MCF 10A (cell line): ENCODE measurements at regions not wholly inside any gene's neighbourhood (a gene's known extent, or its start where the extent isn't known, plus 50 kb on each side); places are given as distances from the start of the nearest gene placed in this dataset.

Source experiments
- BruUV-seq: library from RNA; stranded (reverse); fragments of 400-500 nt; replicated peaks from 2 replicates; lab custom pipeline; 2021; lab: Mats Ljungman, UMichigan
- CTCF ChIA-PET: fragments of 300-600 bp; sonication (Branson Sonifier 250); formaldehyde crosslinking; extraction: SDS; loops from one replicate; lab custom pipeline; 2021; ENCODE audit warnings: antibody characterized with exemption, inconsistent platforms; lab: Yijun Ruan, JAX
- POLR2A ChIA-PET: fragments of 300-600, 350-650 bp; sonication (Branson Sonifier 250); formaldehyde crosslinking; extraction: SDS; loops from one replicate; lab custom pipeline; 2020; ENCODE audit warnings: antibody characterized with exemption, inconsistent platforms; lab: Yijun Ruan, JAX
- DNase-seq: peaks from one replicate; pipeline ENCODE4 v3.0.0-alpha.2; 2018; ENCODE audit not compliant: unreplicated experiment
- H3K27ac Mint-ChIP-seq: one replicate; pipeline ENCODE4 v1.8.0; 2022; ENCODE audit warnings: mild to moderate bottlenecking, low read depth, mixed read lengths; ENCODE audit not compliant: unreplicated experiment
- H3K27me3 Mint-ChIP-seq: one replicate; pipeline ENCODE4 v1.8.0; 2022; ENCODE audit warnings: mixed read lengths; ENCODE audit not compliant: insufficient read depth, unreplicated experiment
- H3K36me3 Mint-ChIP-seq: one replicate; pipeline ENCODE4 v1.8.0; 2022; ENCODE audit warnings: mild to moderate bottlenecking, moderate library complexity, mixed read lengths; ENCODE audit not compliant: insufficient read depth, unreplicated experiment
- H3K4me1 Mint-ChIP-seq: one replicate; pipeline ENCODE4 v1.8.0; 2022; ENCODE audit warnings: mixed read lengths; ENCODE audit not compliant: insufficient read depth, unreplicated experiment
- H3K4me3 Mint-ChIP-seq: one replicate; pipeline ENCODE4 v1.8.0; 2022; ENCODE audit warnings: mild to moderate bottlenecking, moderate library complexity, mixed read lengths; ENCODE audit not compliant: unreplicated experiment
- H3K9me3 Mint-ChIP-seq: one replicate; pipeline ENCODE4 v1.8.0; 2022; ENCODE audit warnings: mixed read lengths; ENCODE audit not compliant: unreplicated experiment
- intact Hi-C: fragments of 100-400 bp; cut with micrococcal nuclease; formaldehyde crosslinking; loops from 2 replicates; pipeline ENCODE4 v1.14.1; 2022
- TF ChIP-seq, protein P1 (sequence below): fragments of 200-600 bp; IDR thresholded peaks from one replicate; pipeline ENCODE4 v1.8.0; 2022; ENCODE audit warnings: antibody characterized with exemption, mild to moderate bottlenecking; ENCODE audit not compliant: unreplicated experiment

GRCh38 chr22:48105259-48105658 lies 1342.8 kb downstream of the TBC1D22A start:
- CTCF ChIA-PET, result no interaction called here
- peaks cover 4% of the 10 kb centered on the region for H3K36me3 Mint-ChIP-seq
- POLR2A ChIA-PET, result interaction anchor here (0.5 kb wide), 1 partner anchor 765 kb away, joined by 3 read pairs; no protein-coding TSS in a partner anchor
- DNase-seq, result no peak
- H3K4me1 Mint-ChIP-seq, result no peaks in the 10 kb centered on the region
- no peaks in the 10 kb centered on the region for H3K27me3 Mint-ChIP-seq
- H3K4me3 Mint-ChIP-seq, result no peak overlapping the region
- intact Hi-C loops, result no loop called here
- BruUV-seq, result no TSS peak
- TF ChIP-seq, protein P1, sequence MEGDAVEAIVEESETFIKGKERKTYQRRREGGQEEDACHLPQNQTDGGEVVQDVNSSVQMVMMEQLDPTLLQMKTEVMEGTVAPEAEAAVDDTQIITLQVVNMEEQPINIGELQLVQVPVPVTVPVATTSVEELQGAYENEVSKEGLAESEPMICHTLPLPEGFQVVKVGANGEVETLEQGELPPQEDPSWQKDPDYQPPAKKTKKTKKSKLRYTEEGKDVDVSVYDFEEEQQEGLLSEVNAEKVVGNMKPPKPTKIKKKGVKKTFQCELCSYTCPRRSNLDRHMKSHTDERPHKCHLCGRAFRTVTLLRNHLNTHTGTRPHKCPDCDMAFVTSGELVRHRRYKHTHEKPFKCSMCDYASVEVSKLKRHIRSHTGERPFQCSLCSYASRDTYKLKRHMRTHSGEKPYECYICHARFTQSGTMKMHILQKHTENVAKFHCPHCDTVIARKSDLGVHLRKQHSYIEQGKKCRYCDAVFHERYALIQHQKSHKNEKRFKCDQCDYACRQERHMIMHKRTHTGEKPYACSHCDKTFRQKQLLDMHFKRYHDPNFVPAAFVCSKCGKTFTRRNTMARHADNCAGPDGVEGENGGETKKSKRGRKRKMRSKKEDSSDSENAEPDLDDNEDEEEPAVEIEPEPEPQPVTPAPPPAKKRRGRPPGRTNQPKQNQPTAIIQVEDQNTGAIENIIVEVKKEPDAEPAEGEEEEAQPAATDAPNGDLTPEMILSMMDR, result no peak
- peaks cover 49% of the 10 kb centered on the region for H3K9me3 Mint-ChIP-seq
- H3K27ac Mint-ChIP-seq, result no peak overlapping the region

DNA sequence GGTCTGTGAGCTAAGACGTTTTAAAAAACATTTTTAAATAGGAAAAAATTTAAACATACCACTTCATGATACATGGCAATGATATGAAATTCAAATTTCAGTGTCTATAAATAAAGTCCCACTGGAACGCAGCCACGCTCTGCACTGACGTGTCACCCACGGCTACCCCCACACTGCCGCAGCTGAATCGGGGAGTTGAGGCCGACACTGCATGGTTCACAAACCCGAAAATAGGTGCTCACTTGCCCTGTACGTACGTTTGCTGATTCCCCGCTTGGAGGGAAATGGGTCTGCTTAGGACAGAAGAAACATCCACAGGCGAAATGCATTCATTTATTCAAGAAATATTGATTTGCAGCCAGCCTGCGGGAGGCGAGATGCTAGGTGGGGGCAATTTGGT lies 1342.3 kb downstream of the TBC1D22A start:
- Mint-ChIP-seq H3K9me3 (peaks cover 49% of the 10 kb centered on the region), H3K36me3 (peaks cover 4% of the 10 kb centered on the region)
- no TSS peak for BruUV-seq

DNA sequence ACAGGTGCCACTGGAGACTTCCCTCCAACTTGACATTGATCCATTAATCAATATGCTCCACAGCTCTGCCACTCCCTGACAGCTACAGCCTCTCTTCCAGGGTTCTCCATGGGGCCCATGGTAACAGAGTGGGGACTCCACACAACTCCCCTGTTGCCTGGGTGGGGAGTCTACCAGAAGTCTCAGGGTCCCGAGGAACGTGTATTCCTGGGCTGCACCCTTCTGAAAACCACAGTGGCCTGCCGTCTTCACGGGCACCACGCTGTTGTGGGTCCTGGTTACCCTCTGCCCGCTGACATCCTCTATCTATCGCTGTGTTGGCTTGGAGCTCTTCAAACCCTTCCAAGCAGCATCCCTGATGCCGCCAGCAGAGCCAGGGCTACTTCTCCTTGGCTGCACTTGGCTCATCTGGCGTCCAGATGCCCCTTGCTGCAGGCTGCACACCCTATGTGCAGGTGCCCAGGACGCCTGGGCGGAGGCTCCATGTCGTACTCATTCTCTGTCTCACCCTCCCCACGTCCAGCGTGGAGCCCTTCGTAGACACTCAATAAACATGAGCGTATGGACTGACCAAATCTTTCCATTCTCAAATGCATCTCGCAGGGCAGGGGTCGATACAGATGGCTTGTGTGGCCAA lies 1341.8 kb downstream of the TBC1D22A start:
- Mint-ChIP-seq H3K27ac (no peak overlapping the region), H3K4me3 (no peak overlapping the region), H3K4me1 (no peaks in the 10 kb centered on the region), H3K9me3 (peaks cover 49% of the 10 kb centered on the region), H3K36me3 (peaks cover 4% of the 10 kb centered on the region), H3K27me3 (no peaks in the 10 kb centered on the region)
- CTCF ChIA-PET, result no interaction called here
- POLR2A ChIA-PET, result no interaction called here
- intact Hi-C loops, result no loop called here
- TF ChIP-seq, protein P1, result no peak
- BruUV-seq, result no TSS peak
- no peak for DNase-seq

More for the DNA sequence above, 1342.3 kb downstream of the TBC1D22A start:
- H3K4me1 Mint-ChIP-seq, result no peaks in the 10 kb centered on the region
- TF ChIP-seq, protein P1, result no peak
- no peak for DNase-seq
- no peak overlapping the region for H3K27ac Mint-ChIP-seq
- no peaks in the 10 kb centered on the region for H3K27me3 Mint-ChIP-seq
- ChIA-PET CTCF (no interaction called here), POLR2A (no interaction called here)
- H3K4me3 Mint-ChIP-seq, result no peak overlapping the region
- intact Hi-C loops, result no loop called here

DNA sequence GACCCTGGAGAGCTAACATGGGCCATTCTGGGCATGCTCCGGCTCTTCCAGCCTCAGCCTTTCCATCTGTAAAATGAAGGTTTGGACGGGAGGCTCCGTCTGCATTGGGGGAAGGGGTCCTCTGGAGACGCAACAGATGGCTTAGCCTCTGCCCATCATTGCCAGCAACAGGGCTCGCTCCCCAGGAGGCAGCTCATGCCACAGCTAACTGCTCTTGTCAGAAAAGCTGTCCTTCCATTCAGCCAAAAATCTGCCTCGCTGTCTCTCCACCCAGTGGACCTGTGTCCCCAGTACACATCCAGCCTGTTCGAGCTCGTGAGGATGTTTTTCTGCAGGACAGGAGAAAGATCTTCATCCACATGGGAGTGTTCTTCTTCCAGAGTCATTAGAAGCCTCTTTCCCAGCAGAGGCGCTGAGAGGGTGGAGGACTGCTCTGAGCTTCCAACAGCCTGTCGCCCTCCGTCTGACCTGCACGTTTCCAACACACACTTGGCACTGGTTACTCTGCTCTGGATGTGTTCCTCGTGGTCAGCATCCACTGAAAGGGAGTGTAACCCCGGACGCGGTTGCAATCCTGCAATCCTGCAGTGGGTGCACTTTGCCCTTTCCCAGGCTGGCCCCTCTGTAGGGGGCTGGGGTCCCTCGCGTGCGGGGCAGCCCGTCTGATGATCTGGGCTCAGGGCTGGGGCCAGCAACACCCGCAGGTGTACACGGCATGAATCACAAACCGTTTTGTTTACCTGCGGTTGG lies 1340.9 kb downstream of the TBC1D22A start:
- CTCF ChIA-PET, result interaction anchor here (0.6 kb wide), 1 partner anchor 303 kb away, joined by 3 read pairs; no protein-coding TSS in a partner anchor
- Mint-ChIP-seq H3K36me3 (peaks cover 4% of the 10 kb centered on the region), H3K27ac (no peak overlapping the region), H3K27me3 (no peaks in the 10 kb centered on the region), H3K4me3 (no peak overlapping the region), H3K9me3 (peaks cover 44% of the 10 kb centered on the region), H3K4me1 (no peaks in the 10 kb centered on the region)
- POLR2A ChIA-PET, result no interaction called here
- BruUV-seq, result no TSS peak
- no peak for DNase-seq
- TF ChIP-seq, protein P1, result no peak
- intact Hi-C loops, result no loop called here
